HL-60 (cell line): ENCODE measurements at regions not wholly inside any gene's neighbourhood (a gene's known extent, or its start where the extent isn't known, plus 50 kb on each side); places are given as distances from the start of the nearest gene placed in this dataset.

Source experiments
- GABPA ChIP-seq: IDR thresholded peaks from 2 replicates; pipeline ENCODE4 v1.6.1; 2012; ENCODE audit warnings: low read depth
- POLR2AphosphoS5 ChIP-seq: IDR thresholded peaks from 2 replicates; pipeline ENCODE4 v1.6.1; 2012; ENCODE audit warnings: low read depth
- TF ChIP-seq, protein P1 (sequence below): IDR thresholded peaks from 2 replicates; pipeline ENCODE4 v1.6.1; 2012; ENCODE audit warnings: low read depth; ENCODE audit not compliant: insufficient replicate concordance
- TF ChIP-seq, protein P2 (sequence below): IDR thresholded peaks from one replicate; pipeline ENCODE4 v1.5.1; 2011; ENCODE audit warnings: low read length, control low read depth, inconsistent platforms; ENCODE audit not compliant: insufficient read depth

GRCh38 chr5:120137582-120137981, 326.5 kb upstream of the PRR16 start:
- TF ChIP-seq GABPA (no peak), POLR2AphosphoS5 (no peak)
- TF ChIP-seq, protein P1, sequence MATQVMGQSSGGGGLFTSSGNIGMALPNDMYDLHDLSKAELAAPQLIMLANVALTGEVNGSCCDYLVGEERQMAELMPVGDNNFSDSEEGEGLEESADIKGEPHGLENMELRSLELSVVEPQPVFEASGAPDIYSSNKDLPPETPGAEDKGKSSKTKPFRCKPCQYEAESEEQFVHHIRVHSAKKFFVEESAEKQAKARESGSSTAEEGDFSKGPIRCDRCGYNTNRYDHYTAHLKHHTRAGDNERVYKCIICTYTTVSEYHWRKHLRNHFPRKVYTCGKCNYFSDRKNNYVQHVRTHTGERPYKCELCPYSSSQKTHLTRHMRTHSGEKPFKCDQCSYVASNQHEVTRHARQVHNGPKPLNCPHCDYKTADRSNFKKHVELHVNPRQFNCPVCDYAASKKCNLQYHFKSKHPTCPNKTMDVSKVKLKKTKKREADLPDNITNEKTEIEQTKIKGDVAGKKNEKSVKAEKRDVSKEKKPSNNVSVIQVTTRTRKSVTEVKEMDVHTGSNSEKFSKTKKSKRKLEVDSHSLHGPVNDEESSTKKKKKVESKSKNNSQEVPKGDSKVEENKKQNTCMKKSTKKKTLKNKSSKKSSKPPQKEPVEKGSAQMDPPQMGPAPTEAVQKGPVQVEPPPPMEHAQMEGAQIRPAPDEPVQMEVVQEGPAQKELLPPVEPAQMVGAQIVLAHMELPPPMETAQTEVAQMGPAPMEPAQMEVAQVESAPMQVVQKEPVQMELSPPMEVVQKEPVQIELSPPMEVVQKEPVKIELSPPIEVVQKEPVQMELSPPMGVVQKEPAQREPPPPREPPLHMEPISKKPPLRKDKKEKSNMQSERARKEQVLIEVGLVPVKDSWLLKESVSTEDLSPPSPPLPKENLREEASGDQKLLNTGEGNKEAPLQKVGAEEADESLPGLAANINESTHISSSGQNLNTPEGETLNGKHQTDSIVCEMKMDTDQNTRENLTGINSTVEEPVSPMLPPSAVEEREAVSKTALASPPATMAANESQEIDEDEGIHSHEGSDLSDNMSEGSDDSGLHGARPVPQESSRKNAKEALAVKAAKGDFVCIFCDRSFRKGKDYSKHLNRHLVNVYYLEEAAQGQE = no peak
- TF ChIP-seq, protein P2, sequence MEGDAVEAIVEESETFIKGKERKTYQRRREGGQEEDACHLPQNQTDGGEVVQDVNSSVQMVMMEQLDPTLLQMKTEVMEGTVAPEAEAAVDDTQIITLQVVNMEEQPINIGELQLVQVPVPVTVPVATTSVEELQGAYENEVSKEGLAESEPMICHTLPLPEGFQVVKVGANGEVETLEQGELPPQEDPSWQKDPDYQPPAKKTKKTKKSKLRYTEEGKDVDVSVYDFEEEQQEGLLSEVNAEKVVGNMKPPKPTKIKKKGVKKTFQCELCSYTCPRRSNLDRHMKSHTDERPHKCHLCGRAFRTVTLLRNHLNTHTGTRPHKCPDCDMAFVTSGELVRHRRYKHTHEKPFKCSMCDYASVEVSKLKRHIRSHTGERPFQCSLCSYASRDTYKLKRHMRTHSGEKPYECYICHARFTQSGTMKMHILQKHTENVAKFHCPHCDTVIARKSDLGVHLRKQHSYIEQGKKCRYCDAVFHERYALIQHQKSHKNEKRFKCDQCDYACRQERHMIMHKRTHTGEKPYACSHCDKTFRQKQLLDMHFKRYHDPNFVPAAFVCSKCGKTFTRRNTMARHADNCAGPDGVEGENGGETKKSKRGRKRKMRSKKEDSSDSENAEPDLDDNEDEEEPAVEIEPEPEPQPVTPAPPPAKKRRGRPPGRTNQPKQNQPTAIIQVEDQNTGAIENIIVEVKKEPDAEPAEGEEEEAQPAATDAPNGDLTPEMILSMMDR = no peak
